ENCODE measurements at regions not wholly inside any gene's neighbourhood (a gene's known extent, or its start where the extent isn't known, plus 50 kb on each side); places are given as distances from the start of the nearest gene placed in this dataset.

DNA sequence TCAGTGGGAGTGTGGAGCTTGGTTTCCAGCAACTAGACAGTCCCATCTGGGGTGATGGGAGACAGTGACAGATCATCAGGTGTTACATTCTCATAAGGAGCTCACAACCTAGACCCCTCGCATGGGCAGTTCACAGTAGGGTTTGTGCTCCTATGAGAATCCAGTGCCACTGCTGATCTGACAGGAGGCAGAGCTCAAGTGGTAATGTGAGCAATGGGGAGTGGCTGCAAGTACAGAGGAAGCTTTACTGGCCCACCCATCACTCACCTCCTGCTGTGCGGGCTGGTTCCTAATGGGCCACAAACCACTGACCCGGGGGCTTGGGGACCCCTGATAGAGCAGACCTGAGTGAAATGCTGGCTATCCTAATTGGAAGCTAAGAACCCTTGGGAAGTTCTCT is 242.8 kb downstream of the BAMBI start:
- no peak for TF ChIP-seq ZNF132 (tag by site-specific recombination; IDR thresholded peaks at IDR 0.05; ENCODE audit: borderline replicate concordance)
- TF ChIP-seq MYNN (tag by site-specific recombination; IDR thresholded peaks at IDR 0.05; ENCODE audit: borderline replicate concordance): no peak
- no peak for TF ChIP-seq ZNF404 (tag by site-specific recombination; IDR thresholded peaks at IDR 0.05)
